ENCODE measurements at regions not wholly inside any gene's neighbourhood (a gene's known extent, or its start where the extent isn't known, plus 50 kb on each side); places are given as distances from the start of the nearest gene placed in this dataset.

GRCh38 chr21:45344576-45344975 is 56.9 kb upstream of the POFUT2 start:
- H3K9ac ChIP-seq (ENCODE audit: extremely low read depth, low read length, poor library complexity, severe bottlenecking) = no peak overlapping the region
- H3K9me3 ChIP-seq (ENCODE audit: control insufficient read depth, low read length) = no peaks in the 10 kb centered on the region
- H3K27ac ChIP-seq (ENCODE audit: low read depth, low read length) = no peak overlapping the region
- peaks cover 9% of the 10 kb centered on the region for H3K4me1 ChIP-seq (ENCODE audit: control insufficient read depth, insufficient read depth, low read length)
- TF ChIP-seq CTCF (conservative IDR thresholded peaks at IDR 0.05) = no peak
- DNase-seq = no peak
- no peaks in the 10 kb centered on the region for H3K36me3 Mint-ChIP-seq (ENCODE audit: low read depth)
- 86 to 96% methylated on average over 17 to 21 of the region's 21 CpGs for WGBS, 2 experiments (ENCODE audit: insufficient coverage in 1 of 2, insufficient read length in 1 of 2)
- H3K4me1 Mint-ChIP-seq = peaks cover 4% of the 10 kb centered on the region
- H3K27me3 ChIP-seq (ENCODE audit: control insufficient read depth, insufficient read depth, low read length, poor library complexity, severe bottlenecking) = no peaks in the 10 kb centered on the region
- H3K36me3 ChIP-seq (ENCODE audit: control insufficient read depth, insufficient read depth, low read length) = no peaks in the 10 kb centered on the region
- H3K27ac Mint-ChIP-seq = no peak overlapping the region
- H3K9me3 Mint-ChIP-seq = no peaks in the 10 kb centered on the region
- no peak overlapping the region for H3K4me3 Mint-ChIP-seq
- H3K27me3 Mint-ChIP-seq (ENCODE audit: insufficient read depth) = no peaks in the 10 kb centered on the region
- no peak overlapping the region for H3K4me3 ChIP-seq (ENCODE audit: low read length)

GRCh38 chr21:45347048-45347711 is 57.8 kb upstream of the COL18A1 start:
- 79 to 84% methylated on average over 23 to 31 of the region's 31 CpGs for WGBS, 2 experiments (ENCODE audit: insufficient coverage in 1 of 2, insufficient read length in 1 of 2)
- Histone ChIP-seq H3K27me3 (ENCODE audit: control insufficient read depth, insufficient read depth, low read length, poor library complexity, severe bottlenecking) (no peaks in the 10 kb centered on the region), H3K4me1 (ENCODE audit: control insufficient read depth, insufficient read depth, low read length) (peaks cover 9% of the 10 kb centered on the region), H3K9ac (ENCODE audit: extremely low read depth, low read length, poor library complexity, severe bottlenecking) (no peak overlapping the region), H3K27ac (ENCODE audit: low read depth, low read length) (no peak overlapping the region), H3K9me3 (ENCODE audit: control insufficient read depth, low read length) (no peaks in the 10 kb centered on the region), H3K36me3 (ENCODE audit: control insufficient read depth, insufficient read depth, low read length) (no peaks in the 10 kb centered on the region), H3K4me3 (ENCODE audit: low read length) (no peak overlapping the region)
- peak; percentile 57 for TF ChIP-seq CTCF (conservative IDR thresholded peaks at IDR 0.05)
- Mint-ChIP-seq H3K27me3 (ENCODE audit: insufficient read depth) (no peaks in the 10 kb centered on the region), H3K4me1 (peaks cover 2% of the 10 kb centered on the region), H3K4me3 (no peak overlapping the region), H3K27ac (no peak overlapping the region), H3K9me3 (no peaks in the 10 kb centered on the region), H3K36me3 (ENCODE audit: low read depth) (no peaks in the 10 kb centered on the region)
- DNase-seq = peak; percentile 80

GRCh38 chr21:45347712-45348499 is 57.1 kb upstream of the COL18A1 start:
- Histone ChIP-seq H3K9me3 (ENCODE audit: control insufficient read depth, low read length) (no peaks in the 10 kb centered on the region), H3K36me3 (ENCODE audit: control insufficient read depth, insufficient read depth, low read length) (no peaks in the 10 kb centered on the region), H3K27me3 (ENCODE audit: control insufficient read depth, insufficient read depth, low read length, poor library complexity, severe bottlenecking) (no peaks in the 10 kb centered on the region), H3K9ac (ENCODE audit: extremely low read depth, low read length, poor library complexity, severe bottlenecking) (no peak overlapping the region), H3K27ac (ENCODE audit: low read depth, low read length) (no peak overlapping the region), H3K4me3 (ENCODE audit: low read length) (no peak overlapping the region), H3K4me1 (ENCODE audit: control insufficient read depth, insufficient read depth, low read length) (peaks cover 12% of the 10 kb centered on the region)
- H3K9me3 Mint-ChIP-seq = no peaks in the 10 kb centered on the region
- no peak overlapping the region for H3K27ac Mint-ChIP-seq
- no peak for TF ChIP-seq CTCF (conservative IDR thresholded peaks at IDR 0.05)
- H3K36me3 Mint-ChIP-seq (ENCODE audit: low read depth) = no peaks in the 10 kb centered on the region
- WGBS, 2 experiments (ENCODE audit: insufficient coverage in 1 of 2, insufficient read length in 1 of 2) = 91 to 93% methylated on average over 23 to 25 of the region's 25 CpGs
- peak; percentile 44 for DNase-seq
- peaks cover 2% of the 10 kb centered on the region for H3K4me1 Mint-ChIP-seq
- no peak overlapping the region for H3K4me3 Mint-ChIP-seq
- no peaks in the 10 kb centered on the region for H3K27me3 Mint-ChIP-seq (ENCODE audit: insufficient read depth)
